Upper lobe of left lung (tissue), 6 donors: ENCODE measurements at regions not wholly inside any gene's neighbourhood (a gene's known extent, or its start where the extent isn't known, plus 50 kb on each side); places are given as distances from the start of the nearest gene placed in this dataset.

ENCODE experiments used
- ATAC-seq, 2 donors: fragments of 200-7000 bp; cut with Tn5 transposase; one replicate each; pipeline ENCODE4 v1.9.1; 2022; ENCODE audit warnings: mild to moderate bottlenecking in 2 of 2, moderate library complexity in 2 of 2; ENCODE audit not compliant: low FRiP score in 2 of 2
- DNase-seq, 2 donors: peaks; one replicate each; pipeline ENCODE4 v3.0.0-alpha.2; 2019 to 2020
- H3K27ac ChIP-seq, 4 donors: fragments of 200-600 bp; sonication (generic); one replicate each; pipeline ENCODE4 v1.5.1; 2016 to 2019
- H3K27me3 ChIP-seq, 4 donors: fragments of 200-600 bp; sonication (generic); one replicate each; pipeline ENCODE4 v1.5.1; 2017 to 2019
- H3K36me3 ChIP-seq, 4 donors: fragments of 200-600 bp; sonication (generic); one replicate each; pipeline ENCODE4 v1.5.1; 2016 to 2019
- H3K4me1 ChIP-seq, 4 donors: fragments of 200-600 bp; sonication (generic); one replicate each; pipeline ENCODE4 v1.5.1; 2018 to 2019
- H3K4me3 ChIP-seq, 4 donors: fragments of 200-600 bp; sonication (generic); one replicate each; pipeline ENCODE4 v1.5.1; 2017 to 2019; ENCODE audit warnings: mild to moderate bottlenecking in 2 of 4, moderate library complexity in 1 of 4
- H3K9me3 ChIP-seq, 4 donors: fragments of 200-600 bp; sonication (generic); one replicate each; pipeline ENCODE4 v1.5.1; 2018 to 2019
- CTCF ChIP-seq, 6 experiments: fragments of 450-650 bp in 4 of 6; fragments of 200-600 bp in 2 of 6; sonication (generic) in 2 of 6; IDR thresholded peaks; one replicate each; pipeline ENCODE4 v1.5.1; 2016 to 2019; ENCODE audit warnings: antibody characterized with exemption in 6 of 6
- EP300 ChIP-seq, 4 donors: sonication (generic); formaldehyde crosslinking; IDR thresholded peaks; one replicate each; pipeline ENCODE4 v1.5.1; 2017; ENCODE audit warnings: antibody characterized with exemption in 4 of 4, control low read depth in 2 of 4
- POLR2A ChIP-seq, 4 donors: fragments of 450-650 bp; IDR thresholded peaks; one replicate each; pipeline ENCODE4 v1.5.1; 2016 to 2017; ENCODE audit warnings: antibody characterized with exemption in 4 of 4, mild to moderate bottlenecking in 2 of 4
- POLR2AphosphoS5 ChIP-seq, 2 donors: sonication (generic); formaldehyde crosslinking; IDR thresholded peaks; one replicate each; pipeline ENCODE4 v1.5.1; 2017; ENCODE audit warnings: antibody characterized with exemption in 2 of 2
- WGBS, 2 donors: methylation state at CpG; one replicate each; pipeline ENCODE4 v1.1.5; 2017 to 2018; 5-methylcytosine and 5-hydroxymethylcytosine counted together
- donor health status: DM: no; HTN: no; CAD: no; lungs with moderate emphysema.
- donor health status: DM: no; HTN: yes; CAD: no; lungs with severe emphysema.

DNA sequence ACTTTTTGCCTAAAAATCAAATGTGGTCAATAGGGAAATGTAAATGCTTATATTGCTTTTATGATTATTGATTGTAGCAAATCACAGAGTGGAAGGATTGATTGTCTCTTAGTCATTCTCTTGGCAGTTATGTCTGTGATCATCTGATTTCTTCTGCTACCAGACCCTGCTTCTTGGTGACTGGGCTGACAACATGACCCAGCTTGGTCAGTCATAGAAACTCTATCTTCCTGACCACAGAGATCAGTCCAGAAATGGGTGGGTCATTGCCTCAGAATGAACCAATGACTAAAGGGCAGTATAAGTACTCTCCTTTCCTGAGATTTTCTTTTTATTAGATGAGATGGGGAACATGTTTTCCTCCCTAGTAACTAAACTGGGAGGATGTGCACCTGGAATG lies 87.6 kb downstream of the MAIP1 start:
- H3K4me3 ChIP-seq, result no peak overlapping the region
- H3K4me1 ChIP-seq, result no peaks in the 10 kb centered on the region
- H3K27me3 ChIP-seq, result no peaks in the 10 kb centered on the region
- peaks cover 0 to 4% (median 0%) of the 10 kb centered on the region in 4 donors for H3K9me3 ChIP-seq
- no peak overlapping the region for H3K27ac ChIP-seq
- no peak for DNase-seq
- no peaks in the 10 kb centered on the region for H3K36me3 ChIP-seq
- no peak for TF ChIP-seq POLR2A (IDR thresholded peaks at IDR 0.05)
- TF ChIP-seq EP300 (IDR thresholded peaks at IDR 0.05), result no peak
- TF ChIP-seq POLR2AphosphoS5 (IDR thresholded peaks at IDR 0.05), result no peak
- no peak for TF ChIP-seq CTCF (IDR thresholded peaks at IDR 0.05)
- no peak for ATAC-seq

DNA sequence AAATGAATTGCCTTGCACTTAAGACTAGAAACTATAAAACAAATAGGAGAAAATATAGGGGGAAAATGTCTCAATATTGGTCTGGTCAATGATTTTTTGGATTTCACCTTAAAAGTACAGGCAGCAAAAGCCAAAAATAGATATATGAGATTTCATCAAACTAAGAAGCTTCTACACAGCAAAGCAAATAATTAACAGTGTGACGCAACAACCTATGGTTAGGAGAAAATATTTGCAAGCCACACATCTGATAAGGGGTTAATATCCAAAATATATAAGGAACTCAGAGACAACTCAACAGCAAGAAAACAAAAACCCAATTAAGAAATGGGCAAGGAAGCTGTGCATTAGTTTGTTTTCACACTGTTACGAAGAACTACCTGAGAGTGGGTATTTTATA lies 89.1 kb downstream of the MAIP1 start:
- no peaks in the 10 kb centered on the region for H3K36me3 ChIP-seq
- ATAC-seq, result no peak
- H3K27me3 ChIP-seq, result no peaks in the 10 kb centered on the region
- WGBS, 2 donors, result 92 to 97% methylated on average over 2 of the region's 2 CpGs
- DNase-seq, result no peak
- H3K27ac ChIP-seq, result no peak overlapping the region
- no peaks in the 10 kb centered on the region for H3K4me1 ChIP-seq
- H3K9me3 ChIP-seq, result peaks cover 0 to 4% (median 0%) of the 10 kb centered on the region in 4 donors
- no peak for TF ChIP-seq EP300 (IDR thresholded peaks at IDR 0.05)
- TF ChIP-seq CTCF (IDR thresholded peaks at IDR 0.05), result no peak
- TF ChIP-seq POLR2A (IDR thresholded peaks at IDR 0.05), result no peak
- no peak for TF ChIP-seq POLR2AphosphoS5 (IDR thresholded peaks at IDR 0.05)
- H3K4me3 ChIP-seq, result no peak overlapping the region

- Histone ChIP-seq H3K9me3 (peaks cover 0 to 4% (median 0%) of the 10 kb centered on the region in 4 donors), H3K27me3 (no peaks in the 10 kb centered on the region), H3K36me3 (no peaks in the 10 kb centered on the region), H3K27ac (no peak overlapping the region), H3K4me3 (no peak overlapping the region), H3K4me1 (no peaks in the 10 kb centered on the region)
- DNase-seq (no peak), ATAC-seq (no peak)
- 76 to 83% methylated on average over 5 of the region's 5 CpGs for WGBS, 2 donors
- TF ChIP-seq EP300 (IDR thresholded peaks at IDR 0.05), result no peak
- TF ChIP-seq POLR2A (IDR thresholded peaks at IDR 0.05), result no peak
- no peak for TF ChIP-seq POLR2AphosphoS5 (IDR thresholded peaks at IDR 0.05)
- no peak for TF ChIP-seq CTCF (IDR thresholded peaks at IDR 0.05)
These were observed 93.0 kb downstream of the MAIP1 start for GRCh38 chr2:200048421-200048820.

DNA sequence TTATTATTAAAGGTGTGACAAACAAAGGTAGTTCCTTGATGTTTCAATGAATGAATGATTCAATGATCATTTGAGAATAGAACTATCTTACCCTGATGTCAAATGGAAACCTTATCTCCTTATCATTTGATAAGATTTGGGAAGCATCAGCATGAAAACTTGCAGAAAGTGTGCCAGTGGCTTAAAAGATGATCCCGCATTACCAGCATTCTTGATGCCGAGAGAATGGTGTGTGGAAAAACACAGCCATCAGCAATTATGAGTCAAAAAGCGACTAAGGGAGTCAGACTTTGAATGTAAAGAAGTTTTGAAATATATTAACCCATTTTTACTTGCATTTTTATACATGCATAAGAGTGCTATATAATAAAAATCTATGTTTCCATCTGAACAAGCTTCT lies 93.7 kb downstream of the MAIP1 start:
- DNase-seq, result no peak
- Histone ChIP-seq H3K27ac (no peak overlapping the region), H3K4me1 (no peaks in the 10 kb centered on the region), H3K36me3 (no peaks in the 10 kb centered on the region), H3K9me3 (peaks cover 0 to 4% (median 0%) of the 10 kb centered on the region in 4 donors), H3K4me3 (no peak overlapping the region), H3K27me3 (no peaks in the 10 kb centered on the region)
- ATAC-seq, result no peak
- TF ChIP-seq EP300 (IDR thresholded peaks at IDR 0.05) (no peak), CTCF (IDR thresholded peaks at IDR 0.05) (no peak), POLR2A (IDR thresholded peaks at IDR 0.05) (no peak), POLR2AphosphoS5 (IDR thresholded peaks at IDR 0.05) (no peak)
- WGBS, 2 donors, result 72 to 87% methylated on average over 3 of the region's 3 CpGs

DNA sequence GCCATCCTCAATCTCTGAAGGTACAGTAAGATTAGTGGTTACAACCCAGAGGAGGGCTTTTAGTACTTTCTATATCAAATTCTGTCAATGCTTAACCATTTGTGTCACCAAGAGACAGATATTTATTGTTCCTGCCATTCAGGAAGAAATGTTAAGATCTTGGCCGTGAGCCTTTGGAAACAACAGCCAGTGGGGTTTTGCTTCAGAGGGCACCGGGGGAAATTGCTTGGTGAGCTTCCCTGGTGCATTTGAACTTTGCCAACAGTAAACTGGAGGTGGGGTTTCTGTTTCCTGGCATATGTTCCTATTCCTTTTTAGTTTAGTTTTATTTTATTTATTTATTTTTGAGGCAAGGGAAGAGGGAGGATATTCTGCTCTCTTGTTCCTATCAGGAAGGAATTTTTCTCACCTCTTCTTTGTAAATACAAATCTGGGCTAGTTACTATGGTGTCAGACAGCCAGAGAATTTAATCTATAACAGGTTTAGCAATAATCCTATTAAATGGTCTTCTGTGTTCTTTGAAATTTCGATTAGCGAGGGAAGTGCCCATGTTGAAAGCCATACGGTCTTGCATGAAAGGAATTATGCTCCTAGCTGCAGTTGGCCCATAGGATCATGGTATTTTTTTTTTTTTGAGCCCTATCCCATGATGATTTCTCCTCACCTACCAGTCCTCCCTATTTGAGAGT lies 95.7 kb downstream of the MAIP1 start:
- 58 to 63% methylated on average over 5 of the region's 5 CpGs for WGBS, 2 donors
- Histone ChIP-seq H3K27ac (no peak overlapping the region), H3K27me3 (no peaks in the 10 kb centered on the region), H3K4me1 (no peaks in the 10 kb centered on the region), H3K4me3 (no peak overlapping the region), H3K36me3 (no peaks in the 10 kb centered on the region), H3K9me3 (no peaks in the 10 kb centered on the region)
- DNase-seq, result no peak
- no peak for ATAC-seq
- TF ChIP-seq POLR2AphosphoS5 (IDR thresholded peaks at IDR 0.05) (no peak), POLR2A (IDR thresholded peaks at IDR 0.05) (no peak), EP300 (IDR thresholded peaks at IDR 0.05) (no peak), CTCF (IDR thresholded peaks at IDR 0.05) (no peak)
